Panc1 (cell line): ENCODE measurements at regions not wholly inside any gene's neighbourhood (a gene's known extent, or its start where the extent isn't known, plus 50 kb on each side); places are given as distances from the start of the nearest gene placed in this dataset.

Experiments used
- ATAC-seq: fragments of 200-7000 bp; cut with Tn5 transposase; 2 replicates; pipeline ENCODE4 v1.9.1; 2020; ENCODE audit warnings: mild to moderate bottlenecking, moderate library complexity
- BruUV-seq: library from RNA; stranded (reverse); fragments of 400-500 nt; replicated peaks from 2 replicates; lab custom pipeline; 2021; lab: Mats Ljungman, UMichigan
- CTCF ChIA-PET: fragments of 300-600 bp; sonication (Branson Sonifier 250); formaldehyde crosslinking; loops from one replicate; lab custom pipeline; 2022; ENCODE audit warnings: antibody characterized with exemption; lab: Charles Lee
- POLR2A ChIA-PET: fragments of 300-600 bp; sonication (Branson Sonifier 250); formaldehyde crosslinking; loops from one replicate; lab custom pipeline; 2022; ENCODE audit warnings: antibody characterized with exemption; lab: Charles Lee
- DNase-seq: peaks from one replicate; pipeline ENCODE4 v3.0.0-alpha.2; 2010; ENCODE audit warnings: low read depth, low spot score
- H3K27ac ChIP-seq: 2 replicates; pipeline ENCODE4 v1.5.1; 2011; ENCODE audit warnings: mild to moderate bottlenecking, low read length, inconsistent platforms
- H3K27me3 ChIP-seq: fragments of 200-500 bp; sonication (Bioruptor generic); 2 replicates; pipeline ENCODE4 v1.6.0; 2014; ENCODE audit warnings: low read length, inconsistent platforms; ENCODE audit not compliant: control insufficient read depth, insufficient read depth
- H3K36me3 ChIP-seq: fragments of 200-500 bp; sonication (Bioruptor generic); 2 replicates; pipeline ENCODE4 v1.5.1; 2014; ENCODE audit warnings: inconsistent platforms, mild to moderate bottlenecking, low read length, moderate library complexity; ENCODE audit not compliant: control insufficient read depth, insufficient read depth
- H3K4me1 ChIP-seq: 2 replicates; pipeline ENCODE4 v1.5.1; 2011; ENCODE audit warnings: inconsistent platforms, mild to moderate bottlenecking, low read length, moderate library complexity; ENCODE audit not compliant: control insufficient read depth, insufficient read depth
- H3K4me3 ChIP-seq, 2 experiments: 2 replicates each; pipeline ENCODE4 v1.5.1; 2011 to 2012; ENCODE audit warnings: low read depth in 2 of 2, low read length in 2 of 2, mild to moderate bottlenecking in 2 of 2, inconsistent platforms in 1 of 2, moderate library complexity in 1 of 2
- H3K9me3 ChIP-seq: fragments of 200-500 bp; sonication (Bioruptor generic); 2 replicates; pipeline ENCODE4 v1.5.1; 2014; ENCODE audit warnings: low read depth, mild to moderate bottlenecking, inconsistent platforms, low read length, moderate library complexity; ENCODE audit not compliant: control insufficient read depth, insufficient read depth
- CTCF ChIP-seq: fragments of 450-650 bp; IDR thresholded peaks from 2 replicates; pipeline ENCODE4 v1.5.1; 2017; ENCODE audit warnings: mild to moderate bottlenecking
- POLR2AphosphoS5 ChIP-seq: IDR thresholded peaks from 2 replicates; pipeline ENCODE4 v1.6.1; 2012; ENCODE audit warnings: mild to moderate bottlenecking, low read depth, low read length, moderate library complexity
- SIN3A ChIP-seq: IDR thresholded peaks from 2 replicates; pipeline ENCODE4 v1.6.1; 2012; ENCODE audit warnings: low read depth, mild to moderate bottlenecking, low read length, moderate library complexity, borderline replicate concordance; ENCODE audit not compliant: insufficient read depth
- TCF7L2 ChIP-seq: IDR thresholded peaks from 2 replicates; pipeline ENCODE4 v1.6.1; 2011; ENCODE audit warnings: mild to moderate bottlenecking, low read depth, low read length, inconsistent platforms
- in situ Hi-C: cut with HindIII; loops from 2 replicates; pipeline ENCODE4 v1.10.0; 2016; ENCODE audit warnings: low sequenced_read_pairs, low pct_unique_long_range_greater_than_20kb
- intact Hi-C: fragments of 100-400 bp; cut with micrococcal nuclease; formaldehyde crosslinking; loops from one replicate; pipeline ENCODE4 v1.10.0; 2022; ENCODE audit not compliant: unreplicated experiment
- TF ChIP-seq, protein P1 (sequence below), 2 experiments: IDR thresholded peaks; 2 replicates each; pipeline ENCODE4 v1.6.1; 2011 to 2012; ENCODE audit warnings: low read depth in 2 of 2, control low read depth in 1 of 2, low read length in 1 of 2, mild to moderate bottlenecking in 1 of 2, moderate library complexity in 1 of 2; ENCODE audit not compliant: insufficient read depth in 1 of 2

GRCh38 chr13:79946556-79946955 is 394.4 kb downstream of the SPRY2 start:
- BruUV-seq = no TSS peak
- Histone ChIP-seq H3K27ac (no peak overlapping the region), H3K4me3 (no peak overlapping the region), H3K27me3 (no peaks in the 10 kb centered on the region), H3K4me1 (no peaks in the 10 kb centered on the region), H3K9me3 (peaks cover 3% of the 10 kb centered on the region; the same call in 1 of the 2 replicates), H3K36me3 (no peaks in the 10 kb centered on the region)
- CTCF ChIA-PET = no interaction called here
- ATAC-seq = no peak
- intact Hi-C loops (no loop called here), in situ Hi-C loops (no loop called here)
- TF ChIP-seq CTCF (no peak), SIN3A (no peak), POLR2AphosphoS5 (no peak), TCF7L2 (no peak)
- TF ChIP-seq, protein P1, sequence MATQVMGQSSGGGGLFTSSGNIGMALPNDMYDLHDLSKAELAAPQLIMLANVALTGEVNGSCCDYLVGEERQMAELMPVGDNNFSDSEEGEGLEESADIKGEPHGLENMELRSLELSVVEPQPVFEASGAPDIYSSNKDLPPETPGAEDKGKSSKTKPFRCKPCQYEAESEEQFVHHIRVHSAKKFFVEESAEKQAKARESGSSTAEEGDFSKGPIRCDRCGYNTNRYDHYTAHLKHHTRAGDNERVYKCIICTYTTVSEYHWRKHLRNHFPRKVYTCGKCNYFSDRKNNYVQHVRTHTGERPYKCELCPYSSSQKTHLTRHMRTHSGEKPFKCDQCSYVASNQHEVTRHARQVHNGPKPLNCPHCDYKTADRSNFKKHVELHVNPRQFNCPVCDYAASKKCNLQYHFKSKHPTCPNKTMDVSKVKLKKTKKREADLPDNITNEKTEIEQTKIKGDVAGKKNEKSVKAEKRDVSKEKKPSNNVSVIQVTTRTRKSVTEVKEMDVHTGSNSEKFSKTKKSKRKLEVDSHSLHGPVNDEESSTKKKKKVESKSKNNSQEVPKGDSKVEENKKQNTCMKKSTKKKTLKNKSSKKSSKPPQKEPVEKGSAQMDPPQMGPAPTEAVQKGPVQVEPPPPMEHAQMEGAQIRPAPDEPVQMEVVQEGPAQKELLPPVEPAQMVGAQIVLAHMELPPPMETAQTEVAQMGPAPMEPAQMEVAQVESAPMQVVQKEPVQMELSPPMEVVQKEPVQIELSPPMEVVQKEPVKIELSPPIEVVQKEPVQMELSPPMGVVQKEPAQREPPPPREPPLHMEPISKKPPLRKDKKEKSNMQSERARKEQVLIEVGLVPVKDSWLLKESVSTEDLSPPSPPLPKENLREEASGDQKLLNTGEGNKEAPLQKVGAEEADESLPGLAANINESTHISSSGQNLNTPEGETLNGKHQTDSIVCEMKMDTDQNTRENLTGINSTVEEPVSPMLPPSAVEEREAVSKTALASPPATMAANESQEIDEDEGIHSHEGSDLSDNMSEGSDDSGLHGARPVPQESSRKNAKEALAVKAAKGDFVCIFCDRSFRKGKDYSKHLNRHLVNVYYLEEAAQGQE (IDR thresholded peaks at IDR 0.05; ENCODE audit: insufficient read depth in 1 of 2, low read depth in 2 of 2, low read length in 1 of 2) = no peak
- POLR2A ChIA-PET = no interaction called here
- DNase-seq = no peak

GRCh38 chr13:79943346-79944023 is 397.4 kb downstream of the SPRY2 start:
- H3K4me1 ChIP-seq = no peaks in the 10 kb centered on the region
- ATAC-seq = no peak
- H3K36me3 ChIP-seq = no peaks in the 10 kb centered on the region
- ChIA-PET POLR2A (interaction anchor here (0.6 kb wide), 1 partner anchor 97 kb away, joined by 9 read pairs; no protein-coding TSS in a partner anchor), CTCF (no interaction called here)
- no peak overlapping the region for H3K4me3 ChIP-seq
- in situ Hi-C loops = no loop called here
- intact Hi-C loops = no loop called here
- no peak overlapping the region for H3K27ac ChIP-seq
- H3K27me3 ChIP-seq = no peaks in the 10 kb centered on the region
- BruUV-seq = no TSS peak
- TF ChIP-seq SIN3A (no peak), CTCF (no peak), TCF7L2 (no peak), POLR2AphosphoS5 (no peak)
- TF ChIP-seq, protein P1 (IDR thresholded peaks at IDR 0.05; ENCODE audit: insufficient read depth in 1 of 2, low read depth in 2 of 2, low read length in 1 of 2) = no peak
- no peak for DNase-seq
- peaks cover 9% of the 10 kb centered on the region; the same call in 1 of the 2 replicates for H3K9me3 ChIP-seq
